AG04449 (cell line): ENCODE measurements at regions not wholly inside any gene's neighbourhood (a gene's known extent, or its start where the extent isn't known, plus 50 kb on each side); places are given as distances from the start of the nearest gene placed in this dataset.
"Not testable (repeated sequence)": the region's sequence is repeated elsewhere in the genome, so short reads cannot be mapped to it uniquely, and the experiment has no call there.

ENCODE experiments used
- CTCF ChIA-PET: fragments of 350-600 bp; formaldehyde crosslinking; extraction: SDS; loops from one replicate; lab custom pipeline; 2021; ENCODE audit warnings: antibody characterized with exemption; lab: Yijun Ruan, JAX
- POLR2A ChIA-PET: fragments of 400-600, 350-600 bp; formaldehyde crosslinking; extraction: SDS; loops from one replicate; lab custom pipeline; 2020; ENCODE audit warnings: antibody characterized with exemption, inconsistent platforms; lab: Yijun Ruan, JAX
- DNase-seq: peaks from one replicate; pipeline ENCODE4 v3.0.0-alpha.2; 2010; ENCODE audit warnings: low read depth, low spot score
- H3K4me3 ChIP-seq: 2 replicates; pipeline ENCODE4 v1.5.1; 2011; ENCODE audit warnings: low read depth, mild to moderate bottlenecking, control low read depth, low read length
- TF ChIP-seq, protein P1 (sequence below): IDR thresholded peaks from one replicate; pipeline ENCODE4 v1.5.1; 2011; ENCODE audit warnings: mild to moderate bottlenecking, moderate library complexity, low read length, control low read depth, inconsistent platforms; ENCODE audit not compliant: insufficient read depth; ENCODE audit errors: missing control alignments

DNA sequence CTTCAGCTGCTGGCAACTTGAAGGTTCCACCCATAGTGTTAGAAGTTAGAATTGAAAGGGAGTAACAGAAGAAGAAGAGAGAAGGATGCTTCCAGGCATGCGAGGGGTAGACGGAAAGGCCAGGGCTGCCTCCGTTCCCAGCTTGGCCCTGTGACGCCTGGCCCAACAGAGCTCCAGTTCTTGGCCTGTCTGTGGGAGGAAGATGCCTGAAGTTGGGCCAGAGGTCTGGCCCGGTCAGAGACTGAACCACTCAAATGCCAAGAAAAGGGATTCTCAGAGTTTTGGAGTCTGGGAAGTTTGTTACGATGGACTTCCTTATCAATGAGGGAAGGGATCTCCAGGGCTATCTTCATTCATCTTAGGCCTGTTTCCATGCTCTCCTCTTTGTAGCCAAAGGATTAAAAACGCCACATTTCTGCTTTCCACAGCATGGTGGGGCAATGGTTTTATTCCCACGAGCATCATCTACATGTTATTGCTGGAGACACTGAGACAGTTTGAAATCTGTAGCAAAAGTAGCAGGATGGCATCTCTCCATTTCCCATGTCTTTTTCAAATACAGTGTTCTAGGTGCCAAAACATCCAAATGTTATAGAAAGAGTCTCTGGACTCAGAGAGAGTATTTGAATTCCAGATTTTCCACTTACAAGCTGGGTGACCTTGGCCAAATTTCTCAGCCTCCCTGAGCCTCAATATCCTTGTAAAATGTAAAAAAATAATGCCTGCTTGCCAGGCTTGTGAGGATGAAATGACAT is 65.4 kb upstream of the ANKRD55 start:
- CTCF ChIA-PET = no interaction called here
- no peak for DNase-seq
- H3K4me3 ChIP-seq = no peak overlapping the region
- TF ChIP-seq, protein P1, sequence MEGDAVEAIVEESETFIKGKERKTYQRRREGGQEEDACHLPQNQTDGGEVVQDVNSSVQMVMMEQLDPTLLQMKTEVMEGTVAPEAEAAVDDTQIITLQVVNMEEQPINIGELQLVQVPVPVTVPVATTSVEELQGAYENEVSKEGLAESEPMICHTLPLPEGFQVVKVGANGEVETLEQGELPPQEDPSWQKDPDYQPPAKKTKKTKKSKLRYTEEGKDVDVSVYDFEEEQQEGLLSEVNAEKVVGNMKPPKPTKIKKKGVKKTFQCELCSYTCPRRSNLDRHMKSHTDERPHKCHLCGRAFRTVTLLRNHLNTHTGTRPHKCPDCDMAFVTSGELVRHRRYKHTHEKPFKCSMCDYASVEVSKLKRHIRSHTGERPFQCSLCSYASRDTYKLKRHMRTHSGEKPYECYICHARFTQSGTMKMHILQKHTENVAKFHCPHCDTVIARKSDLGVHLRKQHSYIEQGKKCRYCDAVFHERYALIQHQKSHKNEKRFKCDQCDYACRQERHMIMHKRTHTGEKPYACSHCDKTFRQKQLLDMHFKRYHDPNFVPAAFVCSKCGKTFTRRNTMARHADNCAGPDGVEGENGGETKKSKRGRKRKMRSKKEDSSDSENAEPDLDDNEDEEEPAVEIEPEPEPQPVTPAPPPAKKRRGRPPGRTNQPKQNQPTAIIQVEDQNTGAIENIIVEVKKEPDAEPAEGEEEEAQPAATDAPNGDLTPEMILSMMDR = no peak
- POLR2A ChIA-PET = no interaction called here

GRCh38 chr5:56297851-56298250 is 64.7 kb upstream of the ANKRD55 start:
- ChIA-PET POLR2A (no interaction called here), CTCF (no interaction called here)
- no peak for DNase-seq
- no peak overlapping the region for H3K4me3 ChIP-seq
- TF ChIP-seq, protein P1 = no peak

GRCh38 chr5:56295311-56295710 is 62.2 kb upstream of the ANKRD55 start:
- POLR2A ChIA-PET, DNase-seq, CTCF ChIA-PET: not testable (repeated sequence)

DNA sequence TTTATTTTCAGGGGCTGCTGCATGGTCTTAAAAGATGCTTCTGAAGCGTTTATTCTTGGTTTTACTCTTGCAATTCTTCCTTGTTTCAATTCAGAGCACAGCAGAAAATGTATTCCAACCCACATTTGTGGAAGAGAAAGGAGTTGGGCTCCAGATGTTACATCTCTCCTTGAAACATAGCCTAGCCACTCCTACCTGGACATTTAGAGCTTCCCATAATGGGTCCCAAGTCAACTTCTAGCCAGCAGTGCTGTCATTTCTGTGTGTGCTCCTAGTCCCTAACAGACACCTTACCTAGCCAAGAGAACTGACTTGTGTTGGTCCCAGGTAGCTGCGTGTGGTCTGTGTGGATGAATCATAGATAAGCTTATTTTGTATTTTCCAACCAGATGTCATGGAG is 61.2 kb upstream of the ANKRD55 start:
- H3K4me3 ChIP-seq = no peak overlapping the region
- TF ChIP-seq, protein P1 = no peak
- CTCF ChIA-PET = interaction anchor here (0.8 kb wide), 1 partner anchor 12 kb away, joined by 3 read pairs; no protein-coding TSS in a partner anchor
- POLR2A ChIA-PET = no interaction called here
- DNase-seq = no peak

More at GRCh38 chr5:56295311-56295710, 62.2 kb upstream of the ANKRD55 start:
- H3K4me3 ChIP-seq = not testable (repeated sequence)

GRCh38 chr5:56292874-56293273 is 59.7 kb upstream of the ANKRD55 start:
- H3K4me3 ChIP-seq, POLR2A ChIA-PET, DNase-seq: not testable (repeated sequence)
- CTCF ChIA-PET = interaction anchor here (1.2 to 1.3 kb wide), 2 partner anchors 22 to 24 kb away, joined by 3 to 4 read pairs; no protein-coding TSS in a partner anchor

GRCh38 chr5:56291661-56292374 is 58.7 kb upstream of the ANKRD55 start:
- CTCF ChIA-PET = interaction anchor here (1.0 to 1.3 kb wide), 3 partner anchors 11 to 23 kb away, joined by 3 to 5 read pairs (median 4); no protein-coding TSS in a partner anchor
- TF ChIP-seq, protein P1 = no peak
- POLR2A ChIA-PET = no interaction called here
- no peak for DNase-seq
- H3K4me3 ChIP-seq = no peak overlapping the region

GRCh38 chr5:56291079-56291643 is 58.0 kb upstream of the ANKRD55 start:
- no peak for DNase-seq
- no peak overlapping the region for H3K4me3 ChIP-seq
- POLR2A ChIA-PET = no interaction called here
- TF ChIP-seq, protein P1 = no peak
- CTCF ChIA-PET = interaction anchor here (0.6 to 1.0 kb wide), 3 partner anchors 12 to 547 kb away, joined by 3 to 5 read pairs (median 3); no protein-coding TSS in a partner anchor
